SK-N-SH (cell line): ENCODE measurements at regions not wholly inside any gene's neighbourhood (a gene's known extent, or its start where the extent isn't known, plus 50 kb on each side); places are given as distances from the start of the nearest gene placed in this dataset.

Experiments
- CTCF ChIA-PET: fragments of 300-600, 350-600 bp; formaldehyde crosslinking; extraction: SDS; loops from one replicate; lab custom pipeline; 2021; lab: Yijun Ruan, JAX
- POLR2A ChIA-PET: fragments of 350-600 bp; sonication (Branson Sonifier 250); formaldehyde crosslinking; extraction: SDS; loops from one replicate; lab custom pipeline; 2020; ENCODE audit warnings: antibody characterized with exemption, inconsistent platforms; lab: Yijun Ruan, JAX
- DNase-seq: peaks from one replicate; pipeline ENCODE4 v3.0.0; 2012
- H2AFZ ChIP-seq: fragments of 200-600 bp; sonication (generic); 2 replicates; pipeline ENCODE4 v1.8.1; 2016; ENCODE audit warnings: antibody characterized with exemption, mild to moderate bottlenecking, low read depth
- H3F3A ChIP-seq: fragments of 200-600 bp; sonication (generic); replicated peaks from 2 replicates; pipeline ENCODE3; 2016; ENCODE audit warnings: antibody characterized with exemption, mild to moderate bottlenecking; ENCODE audit not compliant: insufficient read depth
- H3K27ac ChIP-seq, 2 experiments: fragments of 200-500 bp in 1 of 2; fragments of 200-600 bp in 1 of 2; sonication (Bioruptor generic) in 1 of 2; sonication (generic), shearing (Covaris generic) in 1 of 2; 2 replicates each; pipeline versions ENCODE4 v1.5.1 to v1.6.1; 2014 to 2016; ENCODE audit warnings: low read depth in 2 of 2, inconsistent platforms in 1 of 2, low read length in 1 of 2, mild to moderate bottlenecking in 1 of 2, mixed read lengths in 1 of 2
- H3K27me3 ChIP-seq: fragments of 200-600 bp; sonication (generic), shearing (Covaris generic); 2 replicates; pipeline ENCODE4 v1.6.1; 2016; ENCODE audit warnings: mixed run types; ENCODE audit not compliant: insufficient read depth
- H3K36me3 ChIP-seq, 2 experiments: fragments of 200-500 bp in 1 of 2; fragments of 200-600 bp in 1 of 2; sonication (Bioruptor generic) in 1 of 2; sonication (generic) in 1 of 2; replicated peaks in 1 of 2; 2 replicates each; pipeline versions ENCODE3 to v1.5.1; 2014 to 2016; ENCODE audit warnings: low read length in 1 of 2, mild to moderate bottlenecking in 1 of 2; ENCODE audit not compliant: insufficient read depth in 2 of 2, control insufficient read depth in 1 of 2
- H3K4me1 ChIP-seq, 2 experiments: fragments of 200-500 bp in 1 of 2; fragments of 200-600 bp in 1 of 2; sonication (Bioruptor generic) in 1 of 2; sonication (generic), shearing (Covaris generic) in 1 of 2; 2 replicates each; pipeline versions ENCODE4 v1.5.1 to v1.6.1; 2014 to 2016; ENCODE audit warnings: low read depth in 1 of 2, low read length in 1 of 2, mixed run types in 1 of 2; ENCODE audit not compliant: insufficient read depth in 2 of 2, control insufficient read depth in 1 of 2
- H3K4me2 ChIP-seq: fragments of 200-600 bp; sonication (generic), shearing (Covaris generic); 2 replicates; pipeline ENCODE4 v1.6.1; 2017; ENCODE audit warnings: mixed run types
- H3K4me3 ChIP-seq, 2 experiments: fragments of 200-500 bp in 1 of 2; fragments of 200-600 bp in 1 of 2; sonication (Bioruptor generic) in 1 of 2; sonication (generic), shearing (Covaris generic) in 1 of 2; 2 replicates each; pipeline versions ENCODE4 v1.5.1 to v1.8.1; 2014 to 2016; ENCODE audit warnings: low read depth in 2 of 2, inconsistent platforms in 1 of 2, low read length in 1 of 2, mild to moderate bottlenecking in 1 of 2, mixed read lengths in 1 of 2, moderate library complexity in 1 of 2
- H3K79me2 ChIP-seq: fragments of 200-600 bp; sonication (generic); 2 replicates; pipeline ENCODE4 v1.8.1; 2017; ENCODE audit warnings: mild to moderate bottlenecking; ENCODE audit not compliant: insufficient read depth
- H3K9ac ChIP-seq: fragments of 200-600 bp; sonication (generic); 2 replicates; pipeline ENCODE4 v1.6.1; 2017; ENCODE audit warnings: mixed run types
- H3K9me2 ChIP-seq: fragments of 200-600 bp; sonication (generic); 2 replicates; pipeline ENCODE4 v1.6.1; 2017; ENCODE audit warnings: mixed run types
- H3K9me3 ChIP-seq: fragments of 200-600 bp; sonication (generic); 2 replicates; pipeline ENCODE4 v1.6.1; 2017; ENCODE audit warnings: mixed run types, mild to moderate bottlenecking, moderate library complexity
- H4K20me1 ChIP-seq: fragments of 200-600 bp; sonication (generic); 2 replicates; pipeline ENCODE4 v1.6.1; 2017; ENCODE audit warnings: mild to moderate bottlenecking, mixed run types; ENCODE audit not compliant: insufficient read depth
- JUND ChIP-seq: IDR thresholded peaks from 2 replicates; pipeline ENCODE4 v1.4.0; 2012
- MXI1 ChIP-seq: IDR thresholded peaks from 2 replicates; pipeline ENCODE4 v1.6.1; 2012; ENCODE audit warnings: mild to moderate bottlenecking, low read depth, low read length, improper control_type of control experiment
- NFIC ChIP-seq: IDR thresholded peaks from 2 replicates; pipeline ENCODE4 v1.4.0; 2012; ENCODE audit warnings: borderline replicate concordance
- SIN3A ChIP-seq: IDR thresholded peaks from 2 replicates; pipeline ENCODE4 v1.6.1; 2012; ENCODE audit warnings: low read depth, mild to moderate bottlenecking, low read length, moderate library complexity, borderline replicate concordance
- TCF12 ChIP-seq: IDR thresholded peaks from 2 replicates; pipeline ENCODE4 v1.4.0; 2012
- WGBS: methylation state at CpG from one replicate; pipeline ENCODE4 v1.1.6; 2017; ENCODE audit warnings: low lambda C conversion rate; 5-methylcytosine and 5-hydroxymethylcytosine counted together
- TF ChIP-seq, protein P1 (sequence below): IDR thresholded peaks from 2 replicates; pipeline ENCODE4 v1.4.0; 2012; ENCODE audit warnings: low read depth, borderline replicate concordance
- TF ChIP-seq, protein P2 (sequence below): fragments of 200-600 bp; sonication (generic); IDR thresholded peaks from 2 replicates; pipeline ENCODE4 v1.6.1; 2017; ENCODE audit warnings: antibody characterized with exemption, mild to moderate bottlenecking, moderate library complexity
- TF ChIP-seq, protein P3 (sequence below): IDR thresholded peaks from 2 replicates; pipeline ENCODE4 v1.6.1; 2012; ENCODE audit warnings: mild to moderate bottlenecking, low read depth, low read length, moderate library complexity

DNA sequence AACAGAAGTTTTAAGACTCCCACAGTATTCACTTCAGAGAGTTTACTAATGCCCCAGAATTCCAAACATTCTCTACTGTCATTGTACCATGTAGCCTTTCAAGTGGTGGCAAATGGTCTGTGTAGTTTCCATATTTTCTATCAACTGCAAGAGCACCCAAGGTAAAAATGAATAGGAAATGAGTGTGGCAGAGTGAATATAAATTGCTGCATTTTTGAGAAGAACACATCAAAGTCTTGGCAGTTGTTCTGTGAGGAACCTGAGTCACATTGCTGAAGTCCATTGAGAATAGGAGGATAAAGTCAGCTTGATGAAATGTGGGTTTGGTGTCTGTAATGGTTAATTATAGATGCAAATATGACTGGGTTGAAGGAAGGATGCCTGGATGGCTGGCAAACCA lies 193.6 kb downstream of the AASDHPPT start (continued):
- TF ChIP-seq NFIC, result no peak

DNA sequence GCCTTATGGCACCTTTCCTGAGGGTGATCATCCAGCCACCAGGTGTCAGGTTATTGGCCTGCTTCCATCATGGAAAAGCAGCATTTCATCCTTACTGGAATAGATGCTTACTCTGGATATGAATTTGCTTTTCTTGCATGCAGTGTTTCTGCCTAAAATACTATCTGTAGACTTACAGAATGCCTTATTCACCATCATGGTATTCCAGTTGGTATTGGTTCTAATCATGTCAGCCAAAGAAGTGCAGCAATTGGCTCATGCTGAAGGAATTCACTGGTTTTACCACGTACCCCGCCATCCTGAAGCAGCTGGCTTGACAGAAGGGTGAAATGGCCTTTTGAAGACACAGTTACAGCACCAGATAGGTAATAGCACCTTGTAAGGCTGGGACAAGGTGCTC lies 194.2 kb downstream of the AASDHPPT start:
- 37% methylated on average over 2 of the region's 2 CpGs for WGBS
- H3K9me2 ChIP-seq, result no peaks in the 10 kb centered on the region
- no peaks in the 10 kb centered on the region for H3K36me3 ChIP-seq

More for the DNA sequence above, 194.2 kb downstream of the AASDHPPT start:
- Histone ChIP-seq H3K4me2 (no peak overlapping the region), H3K4me1 (peaks cover 0 to 4% of the 10 kb centered on the region in 2 experiments; a peak in 1 of 4 replicates), H4K20me1 (no peaks in the 10 kb centered on the region), H3K9me3 (no peaks in the 10 kb centered on the region), H3K9ac (no peak overlapping the region), H3K79me2 (no peaks in the 10 kb centered on the region), H3K27me3 (no peaks in the 10 kb centered on the region), H3K27ac (no peak overlapping the region), H3K4me3 (no peak overlapping the region), H3F3A (no peaks in the 10 kb centered on the region), H2AFZ (no peak overlapping the region)
- no peak for DNase-seq
- ChIA-PET POLR2A (no interaction called here), CTCF (no interaction called here)
- TF ChIP-seq, protein P1, sequence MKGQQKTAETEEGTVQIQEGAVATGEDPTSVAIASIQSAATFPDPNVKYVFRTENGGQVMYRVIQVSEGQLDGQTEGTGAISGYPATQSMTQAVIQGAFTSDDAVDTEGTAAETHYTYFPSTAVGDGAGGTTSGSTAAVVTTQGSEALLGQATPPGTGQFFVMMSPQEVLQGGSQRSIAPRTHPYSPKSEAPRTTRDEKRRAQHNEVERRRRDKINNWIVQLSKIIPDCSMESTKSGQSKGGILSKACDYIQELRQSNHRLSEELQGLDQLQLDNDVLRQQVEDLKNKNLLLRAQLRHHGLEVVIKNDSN, result no peak
- TF ChIP-seq, protein P2, sequence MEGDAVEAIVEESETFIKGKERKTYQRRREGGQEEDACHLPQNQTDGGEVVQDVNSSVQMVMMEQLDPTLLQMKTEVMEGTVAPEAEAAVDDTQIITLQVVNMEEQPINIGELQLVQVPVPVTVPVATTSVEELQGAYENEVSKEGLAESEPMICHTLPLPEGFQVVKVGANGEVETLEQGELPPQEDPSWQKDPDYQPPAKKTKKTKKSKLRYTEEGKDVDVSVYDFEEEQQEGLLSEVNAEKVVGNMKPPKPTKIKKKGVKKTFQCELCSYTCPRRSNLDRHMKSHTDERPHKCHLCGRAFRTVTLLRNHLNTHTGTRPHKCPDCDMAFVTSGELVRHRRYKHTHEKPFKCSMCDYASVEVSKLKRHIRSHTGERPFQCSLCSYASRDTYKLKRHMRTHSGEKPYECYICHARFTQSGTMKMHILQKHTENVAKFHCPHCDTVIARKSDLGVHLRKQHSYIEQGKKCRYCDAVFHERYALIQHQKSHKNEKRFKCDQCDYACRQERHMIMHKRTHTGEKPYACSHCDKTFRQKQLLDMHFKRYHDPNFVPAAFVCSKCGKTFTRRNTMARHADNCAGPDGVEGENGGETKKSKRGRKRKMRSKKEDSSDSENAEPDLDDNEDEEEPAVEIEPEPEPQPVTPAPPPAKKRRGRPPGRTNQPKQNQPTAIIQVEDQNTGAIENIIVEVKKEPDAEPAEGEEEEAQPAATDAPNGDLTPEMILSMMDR, result peak; percentile 19; the same call in 1 of the 2 replicates
- TF ChIP-seq, protein P3, sequence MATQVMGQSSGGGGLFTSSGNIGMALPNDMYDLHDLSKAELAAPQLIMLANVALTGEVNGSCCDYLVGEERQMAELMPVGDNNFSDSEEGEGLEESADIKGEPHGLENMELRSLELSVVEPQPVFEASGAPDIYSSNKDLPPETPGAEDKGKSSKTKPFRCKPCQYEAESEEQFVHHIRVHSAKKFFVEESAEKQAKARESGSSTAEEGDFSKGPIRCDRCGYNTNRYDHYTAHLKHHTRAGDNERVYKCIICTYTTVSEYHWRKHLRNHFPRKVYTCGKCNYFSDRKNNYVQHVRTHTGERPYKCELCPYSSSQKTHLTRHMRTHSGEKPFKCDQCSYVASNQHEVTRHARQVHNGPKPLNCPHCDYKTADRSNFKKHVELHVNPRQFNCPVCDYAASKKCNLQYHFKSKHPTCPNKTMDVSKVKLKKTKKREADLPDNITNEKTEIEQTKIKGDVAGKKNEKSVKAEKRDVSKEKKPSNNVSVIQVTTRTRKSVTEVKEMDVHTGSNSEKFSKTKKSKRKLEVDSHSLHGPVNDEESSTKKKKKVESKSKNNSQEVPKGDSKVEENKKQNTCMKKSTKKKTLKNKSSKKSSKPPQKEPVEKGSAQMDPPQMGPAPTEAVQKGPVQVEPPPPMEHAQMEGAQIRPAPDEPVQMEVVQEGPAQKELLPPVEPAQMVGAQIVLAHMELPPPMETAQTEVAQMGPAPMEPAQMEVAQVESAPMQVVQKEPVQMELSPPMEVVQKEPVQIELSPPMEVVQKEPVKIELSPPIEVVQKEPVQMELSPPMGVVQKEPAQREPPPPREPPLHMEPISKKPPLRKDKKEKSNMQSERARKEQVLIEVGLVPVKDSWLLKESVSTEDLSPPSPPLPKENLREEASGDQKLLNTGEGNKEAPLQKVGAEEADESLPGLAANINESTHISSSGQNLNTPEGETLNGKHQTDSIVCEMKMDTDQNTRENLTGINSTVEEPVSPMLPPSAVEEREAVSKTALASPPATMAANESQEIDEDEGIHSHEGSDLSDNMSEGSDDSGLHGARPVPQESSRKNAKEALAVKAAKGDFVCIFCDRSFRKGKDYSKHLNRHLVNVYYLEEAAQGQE, result no peak
- TF ChIP-seq SIN3A, result no peak
- no peak for TF ChIP-seq MXI1
- TF ChIP-seq TCF12, result peak; percentile 14; the same call in 1 of the 2 replicates
- 0 out of 2 replicates have a peak, but pooled peaks have one; percentile 16 for TF ChIP-seq JUND
